Left lung (tissue), 4 donors: ENCODE measurements at regions not wholly inside any gene's neighbourhood (a gene's known extent, or its start where the extent isn't known, plus 50 kb on each side); places are given as distances from the start of the nearest gene placed in this dataset.

Source experiments
- ATAC-seq: fragments of 200-7000 bp; cut with Tn5 transposase; one replicate; pipeline ENCODE4 v1.9.1; 2020; ENCODE audit warnings: moderate library complexity
- DNase-seq, 4 donors: peaks; one replicate each; pipeline ENCODE4 v3.0.0-alpha.2; 2013 to 2020
- H3K27ac ChIP-seq, 2 donors: fragments of 200-600 bp; sonication (generic) in 1 of 2; one replicate each; pipeline versions ENCODE4 v1.5.0 to v1.8.0; 2020 to 2021
- H3K27me3 ChIP-seq, 2 donors: fragments of 200-600 bp; sonication (generic) in 1 of 2; one replicate each; pipeline versions ENCODE4 v1.5.0 to v1.8.0; 2020 to 2021
- H3K36me3 ChIP-seq, 2 donors: fragments of 200-600 bp; sonication (generic) in 1 of 2; one replicate each; pipeline versions ENCODE4 v1.5.0 to v1.8.0; 2020 to 2021
- H3K4me1 ChIP-seq, 2 donors: fragments of 200-600 bp; one replicate each; pipeline ENCODE4 v1.8.0; 2021
- H3K4me3 ChIP-seq, 2 donors: fragments of 200-600 bp; sonication (generic) in 1 of 2; one replicate each; pipeline versions ENCODE4 v1.5.0 to v1.8.0; 2020 to 2021; ENCODE audit warnings: mild to moderate bottlenecking in 1 of 2
- H3K9me3 ChIP-seq, 2 donors: fragments of 200-600 bp; sonication (generic) in 1 of 2; one replicate each; pipeline versions ENCODE4 v1.5.0 to v1.8.0; 2020 to 2021
- CTCF ChIP-seq, 2 donors: fragments of 200-600 bp; sonication (generic) in 1 of 2; IDR thresholded peaks; one replicate each; pipeline versions ENCODE4 v1.5.0 to v1.8.0; 2021; ENCODE audit warnings: antibody characterized with exemption in 2 of 2
- intact Hi-C, 2 donors: fragments of 100-400 bp; cut with DNase I; formaldehyde crosslinking; loops; one replicate each; pipeline versions ENCODE4 v1.11.2 to v1.14.2; 2022
- donor health status: DM: no; HTN: yes; CAD: no.
- donor health status: DM: no; HTN: no; CAD: no.

- no peaks in the 10 kb centered on the region for H3K4me1 ChIP-seq
- no peak for TF ChIP-seq CTCF (IDR thresholded peaks at IDR 0.05)
- DNase-seq (no peak), ATAC-seq (no peak)
- H3K27ac ChIP-seq, result no peak overlapping the region
- intact Hi-C loops, result no loop called here
- H3K9me3 ChIP-seq, result no peaks in the 10 kb centered on the region
- H3K4me3 ChIP-seq, result no peak overlapping the region
- no peaks in the 10 kb centered on the region for H3K36me3 ChIP-seq
- no peaks in the 10 kb centered on the region for H3K27me3 ChIP-seq
Measured at GRCh38 chr4:130210864-130211263, 1114.9 kb downstream of the C4orf33 start.

- no peak for DNase-seq
- Histone ChIP-seq H3K9me3 (peaks cover 0 to 2% of the 10 kb centered on the region in 2 donors), H3K4me3 (no peak overlapping the region), H3K4me1 (no peaks in the 10 kb centered on the region), H3K36me3 (no peaks in the 10 kb centered on the region), H3K27me3 (no peaks in the 10 kb centered on the region), H3K27ac (no peak overlapping the region)
- intact Hi-C loops, result no loop called here
- ATAC-seq, result no peak
- TF ChIP-seq CTCF (IDR thresholded peaks at IDR 0.05), result no peak
Measured at GRCh38 chr4:130214268-130214667, 1118.3 kb downstream of the C4orf33 start.

- intact Hi-C loops, result no loop called here
- Histone ChIP-seq H3K27me3 (no peaks in the 10 kb centered on the region), H3K9me3 (no peaks in the 10 kb centered on the region), H3K36me3 (no peaks in the 10 kb centered on the region), H3K27ac (no peak overlapping the region), H3K4me1 (no peaks in the 10 kb centered on the region), H3K4me3 (no peak overlapping the region)
- ATAC-seq, result no peak
- DNase-seq, result no peak
- TF ChIP-seq CTCF (IDR thresholded peaks at IDR 0.05), result no peak
Measured at GRCh38 chr4:130233377-130234047, 1137.6 kb downstream of the C4orf33 start.

- H3K4me3 ChIP-seq, result no peak overlapping the region
- intact Hi-C loops, result no loop called here
- no peak for DNase-seq
- no peak for TF ChIP-seq CTCF (IDR thresholded peaks at IDR 0.05)
- no peak for ATAC-seq
- H3K9me3 ChIP-seq, result no peaks in the 10 kb centered on the region
- no peaks in the 10 kb centered on the region for H3K36me3 ChIP-seq
- no peaks in the 10 kb centered on the region for H3K27me3 ChIP-seq
- H3K27ac ChIP-seq, result no peak overlapping the region
- no peaks in the 10 kb centered on the region for H3K4me1 ChIP-seq
Measured at GRCh38 chr4:130238121-130238520, 1142.2 kb downstream of the C4orf33 start.

GRCh38 chr4:130249002-130249401 is 1153.0 kb downstream of the C4orf33 start:
- ATAC-seq, result no peak
- Histone ChIP-seq H3K4me1 (no peaks in the 10 kb centered on the region), H3K27ac (no peak overlapping the region), H3K36me3 (no peaks in the 10 kb centered on the region), H3K9me3 (peaks cover 0 to 2% of the 10 kb centered on the region in 2 donors), H3K4me3 (no peak overlapping the region), H3K27me3 (no peaks in the 10 kb centered on the region)
- no peak for DNase-seq
- TF ChIP-seq CTCF (IDR thresholded peaks at IDR 0.05), result no peak
- intact Hi-C loops, result no loop called here
